ENCODE measurements at regions not wholly inside any gene's neighbourhood (a gene's known extent, or its start where the extent isn't known, plus 50 kb on each side); places are given as distances from the start of the nearest gene placed in this dataset.
A peak's percentile ranks its signal among the peaks of the same experiment; 100 is the strongest.

- DNase-seq (no peak), ATAC-seq (ENCODE audit: low FRiP score in 2 of 2) (no peak)
- Histone ChIP-seq H3K27me3 (no peaks in the 10 kb centered on the region), H3K36me3 (no peaks in the 10 kb centered on the region), H3K9me3 (no peaks in the 10 kb centered on the region), H3K27ac (peak overlapping the region in 1 of 4 donors; percentile 8), H3K4me1 (peaks cover 0 to 19% (median 8%) of the 10 kb centered on the region in 4 donors), H3K4me3 (no peak overlapping the region)
- WGBS, 2 donors: 83 to 85% methylated on average over 3 of the region's 3 CpGs
- no peak for TF ChIP-seq POLR2A (IDR thresholded peaks at IDR 0.05)
- peak in 1 of 4 donors; percentile 9 for TF ChIP-seq EP300 (IDR thresholded peaks at IDR 0.05)
Observed at GRCh38 chr4:79850626-79851025, 222.4 kb downstream of the ANTXR2 start.

DNA sequence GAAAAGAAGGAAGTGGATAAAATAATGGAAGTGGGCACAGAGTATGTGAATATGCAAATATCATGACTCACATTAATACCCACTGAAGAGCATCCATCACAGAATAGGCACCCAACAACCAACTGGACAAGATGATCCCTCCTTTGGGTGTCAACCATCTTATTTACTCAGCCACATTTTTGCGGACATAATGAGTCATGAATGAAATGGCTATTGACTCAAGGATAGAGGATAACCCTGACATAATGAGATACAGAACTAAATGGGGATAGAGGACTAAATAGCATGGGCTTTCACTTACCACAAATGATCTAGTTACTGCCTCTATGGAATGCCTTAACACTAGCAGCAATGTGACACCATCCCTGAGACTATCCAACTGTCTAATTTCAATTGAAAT is 224.7 kb downstream of the ANTXR2 start:
- TF ChIP-seq CTCF (IDR thresholded peaks at IDR 0.05) (no peak), EP300 (IDR thresholded peaks at IDR 0.05) (no peak), POLR2AphosphoS5 (IDR thresholded peaks at IDR 0.05) (no peak), POLR2A (IDR thresholded peaks at IDR 0.05) (no peak)
- Histone ChIP-seq H3K4me1 (peaks cover 0 to 12% (median 0%) of the 10 kb centered on the region in 4 donors), H3K36me3 (no peaks in the 10 kb centered on the region), H3K27me3 (no peaks in the 10 kb centered on the region), H3K27ac (no peak overlapping the region), H3K9me3 (peaks cover 2 to 7% (median 5%) of the 10 kb centered on the region in 4 donors), H3K4me3 (no peak overlapping the region)
- WGBS, 2 donors: 91 to 100% methylated on average over 1 of the region's 1 CpG
- ATAC-seq (ENCODE audit: low FRiP score in 2 of 2) (no peak), DNase-seq (no peak)

- WGBS, 2 donors: 95 to 97% methylated on average over 2 of the region's 2 CpGs
Observed at GRCh38 chr4:79847411-79847810, 225.6 kb downstream of the ANTXR2 start.

DNA sequence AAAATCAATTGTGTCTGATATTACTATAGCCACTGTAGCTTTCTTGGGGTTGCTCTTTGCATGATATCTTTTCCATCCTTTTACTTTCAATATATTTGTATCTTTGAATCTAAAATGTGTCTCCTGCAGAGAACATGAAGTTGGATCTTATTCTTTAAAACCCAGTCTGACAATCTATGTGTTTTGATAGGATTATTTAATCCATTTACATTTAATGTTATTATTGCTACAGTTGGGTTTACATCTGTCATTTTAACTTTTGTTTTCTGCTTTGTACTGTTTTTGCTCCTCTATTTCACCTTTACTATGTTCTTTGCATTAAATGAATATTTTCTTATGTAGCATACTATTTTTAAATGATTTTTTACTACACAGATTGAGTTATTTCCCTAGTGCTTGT is 230.9 kb downstream of the ANTXR2 start:
- Histone ChIP-seq H3K9me3 (peaks cover 10 to 15% (median 11%) of the 10 kb centered on the region in 4 donors), H3K4me3 (no peak overlapping the region), H3K4me1 (no peaks in the 10 kb centered on the region), H3K27me3 (no peaks in the 10 kb centered on the region), H3K27ac (no peak overlapping the region), H3K36me3 (no peaks in the 10 kb centered on the region)
- TF ChIP-seq POLR2A (IDR thresholded peaks at IDR 0.05) (no peak), CTCF (IDR thresholded peaks at IDR 0.05) (no peak), POLR2AphosphoS5 (IDR thresholded peaks at IDR 0.05) (no peak), EP300 (IDR thresholded peaks at IDR 0.05) (no peak)
- ATAC-seq (ENCODE audit: low FRiP score in 2 of 2) (no peak), DNase-seq (no peak)

More at GRCh38 chr4:79847411-79847810, 225.6 kb downstream of the ANTXR2 start:
- TF ChIP-seq POLR2A (IDR thresholded peaks at IDR 0.05): no peak
- TF ChIP-seq CTCF (IDR thresholded peaks at IDR 0.05): no peak
- TF ChIP-seq EP300 (IDR thresholded peaks at IDR 0.05): no peak
- no peak for TF ChIP-seq POLR2AphosphoS5 (IDR thresholded peaks at IDR 0.05)
- no peak overlapping the region for H3K4me3 ChIP-seq
- no peaks in the 10 kb centered on the region for H3K36me3 ChIP-seq
- no peak for ATAC-seq (ENCODE audit: low FRiP score in 2 of 2)
- no peak overlapping the region for H3K27ac ChIP-seq
- H3K27me3 ChIP-seq: no peaks in the 10 kb centered on the region
- peaks cover 3 to 11% (median 8%) of the 10 kb centered on the region in 4 donors for H3K9me3 ChIP-seq
- peaks cover 0 to 4% (median 0%) of the 10 kb centered on the region in 4 donors for H3K4me1 ChIP-seq
- DNase-seq: no peak

GRCh38 chr4:79833857-79834256 is 239.2 kb downstream of the ANTXR2 start:
- Histone ChIP-seq H3K27ac (no peak overlapping the region), H3K4me3 (no peak overlapping the region), H3K9me3 (peaks cover 0 to 4% (median 0%) of the 10 kb centered on the region in 4 donors), H3K27me3 (no peaks in the 10 kb centered on the region), H3K4me1 (no peaks in the 10 kb centered on the region), H3K36me3 (no peaks in the 10 kb centered on the region)
- DNase-seq (no peak), ATAC-seq (ENCODE audit: low FRiP score in 2 of 2) (no peak)
- TF ChIP-seq POLR2AphosphoS5 (IDR thresholded peaks at IDR 0.05) (no peak), POLR2A (IDR thresholded peaks at IDR 0.05) (no peak), CTCF (IDR thresholded peaks at IDR 0.05) (no peak)
- 77 to 86% methylated on average over 1 of the region's 1 CpG for WGBS, 2 donors

Data from upper lobe of left lung (tissue), 6 donors.